ENCODE measurements at regions not wholly inside any gene's neighbourhood (a gene's known extent, or its start where the extent isn't known, plus 50 kb on each side); places are given as distances from the start of the nearest gene placed in this dataset.

- peaks cover 0 to 9% (median 3%) of the 10 kb centered on the region in 4 donors for H3K9me3 ChIP-seq (ENCODE audit: control insufficient read depth in 4 of 4, low read length in 3 of 4)
- TF ChIP-seq RXRA (IDR thresholded peaks at IDR 0.05), result no peak
- TF ChIP-seq REST (IDR thresholded peaks at IDR 0.05), result no peak
- TF ChIP-seq YY1 (IDR thresholded peaks at IDR 0.05), result no peak
- no peak for TF ChIP-seq MAX (IDR thresholded peaks at IDR 0.05)
- TF ChIP-seq SP1 (IDR thresholded peaks at IDR 0.05), result no peak
- no peak for TF ChIP-seq CTCF (IDR thresholded peaks at IDR 0.05; ENCODE audit: low read depth, low read length, missing input control)
- no peak for TF ChIP-seq ZBTB33 (IDR thresholded peaks at IDR 0.05)
- no peak for TF ChIP-seq FOXA2 (IDR thresholded peaks at IDR 0.05)
- TF ChIP-seq HNF4G (IDR thresholded peaks at IDR 0.05), result no peak
- no peak for DNase-seq (ENCODE audit: low spot score)
- WGBS, result 47% methylated on average over 2 of the region's 2 CpGs
- no peak overlapping the region for H3K4me3 ChIP-seq (ENCODE audit: low read depth in 1 of 3, low read length in 3 of 3)
- H3K4me1 ChIP-seq (ENCODE audit: control insufficient read depth in 4 of 4, insufficient read depth in 4 of 4, low read length in 3 of 4), result no peaks in the 10 kb centered on the region
- no peaks in the 10 kb centered on the region for H3K27me3 ChIP-seq (ENCODE audit: control insufficient read depth in 4 of 4, insufficient read depth in 4 of 4, low read length in 3 of 4)
- H3K27ac ChIP-seq (ENCODE audit: low read depth in 1 of 2, low read length in 2 of 2), result no peak overlapping the region
- no peak overlapping the region for H3K9ac ChIP-seq (ENCODE audit: low read depth in 1 of 2, low read length in 2 of 2)
- no peaks in the 10 kb centered on the region for H3K36me3 ChIP-seq (ENCODE audit: control insufficient read depth in 4 of 4, insufficient read depth in 3 of 4, low read depth in 1 of 4, low read length in 3 of 4)
Measured at GRCh38 chrX:122434942-122435341, 749.1 kb upstream of the GRIA3 start.

GRCh38 chrX:122439831-122440230 is 744.2 kb upstream of the GRIA3 start:
- no peaks in the 10 kb centered on the region for H3K27me3 ChIP-seq (ENCODE audit: control insufficient read depth in 4 of 4, insufficient read depth in 4 of 4, low read length in 3 of 4)
- no peaks in the 10 kb centered on the region for H3K4me1 ChIP-seq (ENCODE audit: control insufficient read depth in 4 of 4, insufficient read depth in 4 of 4, low read length in 3 of 4)
- peaks cover 0 to 9% (median 3%) of the 10 kb centered on the region in 4 donors for H3K9me3 ChIP-seq (ENCODE audit: control insufficient read depth in 4 of 4, low read length in 3 of 4)
- TF ChIP-seq FOXA2 (IDR thresholded peaks at IDR 0.05), result no peak
- H3K36me3 ChIP-seq (ENCODE audit: control insufficient read depth in 4 of 4, insufficient read depth in 3 of 4, low read depth in 1 of 4, low read length in 3 of 4), result no peaks in the 10 kb centered on the region
- H3K9ac ChIP-seq (ENCODE audit: low read depth in 1 of 2, low read length in 2 of 2), result no peak overlapping the region
- DNase-seq (ENCODE audit: low spot score), result no peak
- no peak overlapping the region for H3K4me3 ChIP-seq (ENCODE audit: low read depth in 1 of 3, low read length in 3 of 3)
- no peak overlapping the region for H3K27ac ChIP-seq (ENCODE audit: low read depth in 1 of 2, low read length in 2 of 2)

GRCh38 chrX:122440832-122441231 is 743.2 kb upstream of the GRIA3 start:
- H3K27me3 ChIP-seq (ENCODE audit: control insufficient read depth in 4 of 4, insufficient read depth in 4 of 4, low read length in 3 of 4), result no peaks in the 10 kb centered on the region
- TF ChIP-seq ATF3 (IDR thresholded peaks at IDR 0.05) (no peak), GABPA (IDR thresholded peaks at IDR 0.05 in 1 of 2, conservative IDR thresholded peaks at IDR 0.05 in 1 of 2) (no peak), CTCF (IDR thresholded peaks at IDR 0.05; ENCODE audit: low read depth, low read length, missing input control) (no peak), RAD21 (IDR thresholded peaks at IDR 0.05) (no peak), YY1 (IDR thresholded peaks at IDR 0.05) (no peak), ZBTB33 (IDR thresholded peaks at IDR 0.05) (no peak), HNF4A (conservative IDR thresholded peaks at IDR 0.05) (no peak), RXRA (IDR thresholded peaks at IDR 0.05) (no peak), EGR1 (IDR thresholded peaks at IDR 0.05; ENCODE audit: low read depth in 2 of 2) (no peak), FOXA2 (IDR thresholded peaks at IDR 0.05) (no peak), TAF1 (conservative IDR thresholded peaks at IDR 0.05) (no peak)

More at GRCh38 chrX:122440832-122441231, 743.2 kb upstream of the GRIA3 start:
- Histone ChIP-seq H3K9ac (ENCODE audit: low read depth in 1 of 2, low read length in 2 of 2) (no peak overlapping the region), H3K4me1 (ENCODE audit: control insufficient read depth in 4 of 4, insufficient read depth in 4 of 4, low read length in 3 of 4) (no peaks in the 10 kb centered on the region), H3K36me3 (ENCODE audit: control insufficient read depth in 4 of 4, insufficient read depth in 3 of 4, low read depth in 1 of 4, low read length in 3 of 4) (no peaks in the 10 kb centered on the region), H3K4me3 (ENCODE audit: low read depth in 1 of 3, low read length in 3 of 3) (no peak overlapping the region), H3K9me3 (ENCODE audit: control insufficient read depth in 4 of 4, low read length in 3 of 4) (peaks cover 0 to 9% (median 3%) of the 10 kb centered on the region in 4 donors), H3K27ac (ENCODE audit: low read depth in 1 of 2, low read length in 2 of 2) (no peak overlapping the region)
- DNase-seq (ENCODE audit: low spot score), result no peak
